GM12878 (cell line): ENCODE measurements at regions not wholly inside any gene's neighbourhood (a gene's known extent, or its start where the extent isn't known, plus 50 kb on each side); places are given as distances from the start of the nearest gene placed in this dataset.

Experiments
- CEBPB ChIP-seq, 2 experiments: fragments of 150-350 bp in 1 of 2; IDR thresholded peaks; 2 replicates each; pipeline ENCODE4 v1.6.1; 2012 to 2014; ENCODE audit warnings: low read depth in 2 of 2, low read length in 2 of 2, borderline replicate concordance in 1 of 2, inconsistent platforms in 1 of 2
- EGR1 ChIP-seq, 2 experiments: IDR thresholded peaks; 1 replicate in 1 of 2; 2 replicates in 1 of 2; pipeline ENCODE4 v1.6.1; 2011 to 2012; ENCODE audit warnings: low read depth in 2 of 2, low read length in 2 of 2, borderline replicate concordance in 1 of 2, mild to moderate bottlenecking in 1 of 2, moderate library complexity in 1 of 2
- EP300 ChIP-seq, 2 experiments: fragments of 150-350 bp in 1 of 2; IDR thresholded peaks; 2 replicates each; pipeline ENCODE4 v1.6.1; 2011 to 2012; ENCODE audit warnings: low read depth in 2 of 2, low read length in 2 of 2, borderline replicate concordance in 1 of 2, improper control_type of control experiment in 1 of 2, inconsistent platforms in 1 of 2; ENCODE audit not compliant: control insufficient read depth in 1 of 2
- JUND ChIP-seq: IDR thresholded peaks from 2 replicates; pipeline ENCODE4 v1.6.1; 2012; ENCODE audit warnings: low read depth, mild to moderate bottlenecking, low read length, improper control_type of control experiment, moderate library complexity
- MTA3 ChIP-seq: IDR thresholded peaks from 2 replicates; pipeline ENCODE4 v1.6.1; 2012; ENCODE audit warnings: low read length, inconsistent platforms, borderline replicate concordance
- POLR2A ChIP-seq: IDR thresholded peaks from 2 replicates; pipeline ENCODE4 v1.6.1; 2011; ENCODE audit warnings: low read depth, mild to moderate bottlenecking, low read length
- POLR2AphosphoS5 ChIP-seq: IDR thresholded peaks from 2 replicates; pipeline ENCODE4 v1.6.1; 2011; ENCODE audit warnings: mild to moderate bottlenecking, low read length, inconsistent platforms
- PRDM15 ChIP-seq: fragments of 450-650 bp; formaldehyde crosslinking; IDR thresholded peaks from 2 replicates; pipeline ENCODE4 v1.4.0; 2020; ENCODE audit warnings: mild to moderate bottlenecking, moderate library complexity
- TBL1XR1 ChIP-seq: IDR thresholded peaks from 2 replicates; pipeline ENCODE4 v1.6.1; 2012; ENCODE audit warnings: low read depth, low read length, improper control_type of control experiment
- TF ChIP-seq, protein P1 (sequence below), 3 experiments: IDR thresholded peaks in 2 of 3; conservative IDR thresholded peaks in 1 of 3; 2 replicates each; pipeline ENCODE4 v1.5.1; 2011; ENCODE audit warnings: low read depth in 3 of 3, low read length in 3 of 3, mild to moderate bottlenecking in 3 of 3, control low read depth in 2 of 3, moderate library complexity in 2 of 3, inconsistent platforms in 1 of 3, mixed read lengths in 1 of 3; ENCODE audit not compliant: control insufficient read depth in 2 of 3, insufficient read depth in 1 of 3; ENCODE audit errors: extremely low read depth in 1 of 3
- TF ChIP-seq, protein P2 (sequence below): IDR thresholded peaks from 2 replicates; pipeline ENCODE4 v1.6.1; 2012; ENCODE audit warnings: low read depth, low read length, improper control_type of control experiment
- TF ChIP-seq, protein P3 (sequence below): fragments of 450-650 bp; IDR thresholded peaks from 2 replicates; pipeline ENCODE4 v1.6.1; 2016; ENCODE audit warnings: mild to moderate bottlenecking, moderate library complexity, borderline replicate concordance
- TF ChIP-seq, protein P4 (sequence below): IDR thresholded peaks from 2 replicates; pipeline ENCODE4 v1.6.1; 2012; ENCODE audit warnings: low read depth, low read length, improper control_type of control experiment

DNA sequence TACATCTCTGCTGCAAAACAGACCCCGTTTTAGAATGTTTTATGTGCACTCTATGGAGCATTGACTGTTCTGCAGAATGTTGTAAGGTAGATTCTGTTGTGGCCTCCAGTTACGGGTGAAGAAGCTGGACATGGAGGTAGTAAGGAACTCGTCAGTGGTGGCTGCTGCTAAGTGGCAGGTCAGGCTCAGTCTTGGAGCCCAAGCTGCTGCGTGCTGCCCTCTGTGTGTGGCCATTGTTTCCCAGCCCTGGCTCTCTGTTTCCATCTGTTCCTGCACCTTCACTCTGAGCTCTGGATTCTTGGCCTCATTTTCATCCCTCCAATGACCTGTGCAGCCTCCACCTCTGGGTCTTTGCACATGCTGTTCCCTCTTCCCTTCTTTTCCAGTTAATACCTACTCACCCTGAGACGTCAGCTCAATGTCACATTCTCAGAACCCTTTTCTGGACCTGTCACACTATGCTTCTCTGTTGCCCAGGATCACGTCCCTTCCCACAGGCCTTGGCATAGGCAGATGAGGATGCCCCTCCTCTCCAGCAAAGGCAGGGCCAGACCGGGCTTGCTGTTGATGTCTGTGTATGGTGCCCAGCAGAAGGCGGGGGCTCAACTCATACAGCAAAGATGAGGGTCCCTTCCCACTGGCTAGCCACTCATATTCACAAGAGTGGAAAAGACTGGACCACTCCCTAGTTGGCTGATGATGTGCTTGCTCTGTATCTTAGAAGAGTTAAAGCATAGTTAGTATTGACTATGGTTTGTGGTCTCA, 97.6 kb downstream of the TENT4A start:
- TF ChIP-seq, protein P1, sequence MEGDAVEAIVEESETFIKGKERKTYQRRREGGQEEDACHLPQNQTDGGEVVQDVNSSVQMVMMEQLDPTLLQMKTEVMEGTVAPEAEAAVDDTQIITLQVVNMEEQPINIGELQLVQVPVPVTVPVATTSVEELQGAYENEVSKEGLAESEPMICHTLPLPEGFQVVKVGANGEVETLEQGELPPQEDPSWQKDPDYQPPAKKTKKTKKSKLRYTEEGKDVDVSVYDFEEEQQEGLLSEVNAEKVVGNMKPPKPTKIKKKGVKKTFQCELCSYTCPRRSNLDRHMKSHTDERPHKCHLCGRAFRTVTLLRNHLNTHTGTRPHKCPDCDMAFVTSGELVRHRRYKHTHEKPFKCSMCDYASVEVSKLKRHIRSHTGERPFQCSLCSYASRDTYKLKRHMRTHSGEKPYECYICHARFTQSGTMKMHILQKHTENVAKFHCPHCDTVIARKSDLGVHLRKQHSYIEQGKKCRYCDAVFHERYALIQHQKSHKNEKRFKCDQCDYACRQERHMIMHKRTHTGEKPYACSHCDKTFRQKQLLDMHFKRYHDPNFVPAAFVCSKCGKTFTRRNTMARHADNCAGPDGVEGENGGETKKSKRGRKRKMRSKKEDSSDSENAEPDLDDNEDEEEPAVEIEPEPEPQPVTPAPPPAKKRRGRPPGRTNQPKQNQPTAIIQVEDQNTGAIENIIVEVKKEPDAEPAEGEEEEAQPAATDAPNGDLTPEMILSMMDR (IDR thresholded peaks at IDR 0.05 in 2 of 3, conservative IDR thresholded peaks at IDR 0.05 in 1 of 3; ENCODE audit: control insufficient read depth in 2 of 3, extremely low read depth in 1 of 3, insufficient read depth in 1 of 3, low read depth in 3 of 3, low read length in 3 of 3) = no peak
- TF ChIP-seq, protein P2, sequence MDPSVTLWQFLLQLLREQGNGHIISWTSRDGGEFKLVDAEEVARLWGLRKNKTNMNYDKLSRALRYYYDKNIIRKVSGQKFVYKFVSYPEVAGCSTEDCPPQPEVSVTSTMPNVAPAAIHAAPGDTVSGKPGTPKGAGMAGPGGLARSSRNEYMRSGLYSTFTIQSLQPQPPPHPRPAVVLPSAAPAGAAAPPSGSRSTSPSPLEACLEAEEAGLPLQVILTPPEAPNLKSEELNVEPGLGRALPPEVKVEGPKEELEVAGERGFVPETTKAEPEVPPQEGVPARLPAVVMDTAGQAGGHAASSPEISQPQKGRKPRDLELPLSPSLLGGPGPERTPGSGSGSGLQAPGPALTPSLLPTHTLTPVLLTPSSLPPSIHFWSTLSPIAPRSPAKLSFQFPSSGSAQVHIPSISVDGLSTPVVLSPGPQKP = no peak
- TF ChIP-seq MTA3 (no peak), TBL1XR1 (no peak), EP300 (IDR thresholded peaks at IDR 0.05; ENCODE audit: borderline replicate concordance in 1 of 2, control insufficient read depth in 1 of 2, low read depth in 2 of 2, low read length in 2 of 2) (no peak), POLR2A (no peak), CEBPB (IDR thresholded peaks at IDR 0.05; ENCODE audit: borderline replicate concordance in 1 of 2, low read depth in 2 of 2, low read length in 2 of 2) (no peak), EGR1 (IDR thresholded peaks at IDR 0.05; ENCODE audit: borderline replicate concordance in 1 of 2, low read depth in 2 of 2, low read length in 2 of 2) (no peak), PRDM15 (CRISPR knock-in tag) (no peak), JUND (no peak), POLR2AphosphoS5 (no peak)
- TF ChIP-seq, protein P3, sequence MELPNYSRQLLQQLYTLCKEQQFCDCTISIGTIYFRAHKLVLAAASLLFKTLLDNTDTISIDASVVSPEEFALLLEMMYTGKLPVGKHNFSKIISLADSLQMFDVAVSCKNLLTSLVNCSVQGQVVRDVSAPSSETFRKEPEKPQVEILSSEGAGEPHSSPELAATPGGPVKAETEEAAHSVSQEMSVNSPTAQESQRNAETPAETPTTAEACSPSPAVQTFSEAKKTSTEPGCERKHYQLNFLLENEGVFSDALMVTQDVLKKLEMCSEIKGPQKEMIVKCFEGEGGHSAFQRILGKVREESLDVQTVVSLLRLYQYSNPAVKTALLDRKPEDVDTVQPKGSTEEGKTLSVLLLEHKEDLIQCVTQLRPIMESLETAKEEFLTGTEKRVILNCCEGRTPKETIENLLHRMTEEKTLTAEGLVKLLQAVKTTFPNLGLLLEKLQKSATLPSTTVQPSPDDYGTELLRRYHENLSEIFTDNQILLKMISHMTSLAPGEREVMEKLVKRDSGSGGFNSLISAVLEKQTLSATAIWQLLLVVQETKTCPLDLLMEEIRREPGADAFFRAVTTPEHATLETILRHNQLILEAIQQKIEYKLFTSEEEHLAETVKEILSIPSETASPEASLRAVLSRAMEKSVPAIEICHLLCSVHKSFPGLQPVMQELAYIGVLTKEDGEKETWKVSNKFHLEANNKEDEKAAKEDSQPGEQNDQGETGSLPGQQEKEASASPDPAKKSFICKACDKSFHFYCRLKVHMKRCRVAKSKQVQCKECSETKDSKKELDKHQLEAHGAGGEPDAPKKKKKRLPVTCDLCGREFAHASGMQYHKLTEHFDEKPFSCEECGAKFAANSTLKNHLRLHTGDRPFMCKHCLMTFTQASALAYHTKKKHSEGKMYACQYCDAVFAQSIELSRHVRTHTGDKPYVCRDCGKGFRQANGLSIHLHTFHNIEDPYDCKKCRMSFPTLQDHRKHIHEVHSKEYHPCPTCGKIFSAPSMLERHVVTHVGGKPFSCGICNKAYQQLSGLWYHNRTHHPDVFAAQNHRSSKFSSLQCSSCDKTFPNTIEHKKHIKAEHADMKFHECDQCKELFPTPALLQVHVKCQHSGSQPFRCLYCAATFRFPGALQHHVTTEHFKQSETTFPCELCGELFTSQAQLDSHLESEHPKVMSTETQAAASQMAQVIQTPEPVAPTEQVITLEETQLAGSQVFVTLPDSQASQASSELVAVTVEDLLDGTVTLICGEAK = no peak
- TF ChIP-seq, protein P4, sequence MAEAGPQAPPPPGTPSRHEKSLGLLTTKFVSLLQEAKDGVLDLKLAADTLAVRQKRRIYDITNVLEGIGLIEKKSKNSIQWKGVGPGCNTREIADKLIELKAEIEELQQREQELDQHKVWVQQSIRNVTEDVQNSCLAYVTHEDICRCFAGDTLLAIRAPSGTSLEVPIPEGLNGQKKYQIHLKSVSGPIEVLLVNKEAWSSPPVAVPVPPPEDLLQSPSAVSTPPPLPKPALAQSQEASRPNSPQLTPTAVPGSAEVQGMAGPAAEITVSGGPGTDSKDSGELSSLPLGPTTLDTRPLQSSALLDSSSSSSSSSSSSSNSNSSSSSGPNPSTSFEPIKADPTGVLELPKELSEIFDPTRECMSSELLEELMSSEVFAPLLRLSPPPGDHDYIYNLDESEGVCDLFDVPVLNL = no peak
